IMR-90 (cell line): ENCODE measurements at regions not wholly inside any gene's neighbourhood (a gene's known extent, or its start where the extent isn't known, plus 50 kb on each side); places are given as distances from the start of the nearest gene placed in this dataset.

Experiments used
- ATAC-seq: fragments of 200-7000 bp; cut with Tn5 transposase; 2 replicates; pipeline ENCODE4 v1.9.1; 2020; ENCODE audit warnings: low read depth, mild to moderate bottlenecking, moderate library complexity
- BruUV-seq: library from RNA; stranded (reverse); fragments of 400-500 nt; replicated peaks from 2 replicates; lab custom pipeline; 2021; lab: Mats Ljungman, UMichigan
- CTCF ChIA-PET: fragments of 300-600 bp; formaldehyde crosslinking; extraction: SDS; loops from one replicate; lab custom pipeline; 2021; ENCODE audit warnings: antibody characterized with exemption; lab: Yijun Ruan, JAX
- POLR2A ChIA-PET: fragments of 300-600 bp; sonication (Branson Sonifier 250); formaldehyde crosslinking; loops from one replicate; lab custom pipeline; 2022; ENCODE audit warnings: antibody characterized with exemption; ENCODE audit not compliant: unreplicated experiment; lab: Charles Lee
- DNase-seq: peaks from one replicate; pipeline ENCODE4 v3.0.0; 2013
- H2AFZ ChIP-seq: replicated peaks from 2 replicates; pipeline ENCODE3; 2013; ENCODE audit warnings: low read length, mild to moderate bottlenecking; ENCODE audit not compliant: poor library complexity
- H2AK5ac ChIP-seq: 2 replicates; pipeline ENCODE4 v1.6.1; 2013; ENCODE audit warnings: low read depth, low read length, inconsistent platforms
- H2AK9ac ChIP-seq: replicated peaks from 2 replicates; pipeline ENCODE3; 2013; ENCODE audit warnings: mild to moderate bottlenecking, low read depth, low read length, moderate library complexity; ENCODE audit not compliant: poor library complexity
- H2BK120ac ChIP-seq: 2 replicates; pipeline ENCODE4 v1.6.1; 2013; ENCODE audit warnings: low read depth, low read length, inconsistent platforms
- H2BK15ac ChIP-seq: 3 replicates; pipeline ENCODE4 v1.6.1; 2013; ENCODE audit warnings: low read depth, low read length, inconsistent platforms
- H2BK20ac ChIP-seq: 2 replicates; pipeline ENCODE4 v1.6.1; 2013; ENCODE audit warnings: low read depth, mild to moderate bottlenecking, inconsistent platforms, low read length, moderate library complexity
- H2BK5ac ChIP-seq: 2 replicates; pipeline ENCODE4 v1.6.1; 2013; ENCODE audit warnings: mild to moderate bottlenecking, low read depth, low read length, inconsistent platforms; ENCODE audit not compliant: poor library complexity, severe bottlenecking
- H3K14ac ChIP-seq: replicated peaks from 2 replicates; pipeline ENCODE4 v1.6.1; 2013; ENCODE audit warnings: low read depth, low read length, inconsistent platforms
- H3K18ac ChIP-seq: 2 replicates; pipeline ENCODE4 v1.6.1; 2013; ENCODE audit warnings: low read depth, low read length, control low read depth
- H3K23ac ChIP-seq: 2 replicates; pipeline ENCODE4 v1.6.1; 2013; ENCODE audit warnings: low read depth, low read length, inconsistent platforms
- H3K27ac ChIP-seq: 2 replicates; pipeline ENCODE4 v1.5.1; 2013; ENCODE audit warnings: mild to moderate bottlenecking, control low read depth, low read length; ENCODE audit not compliant: insufficient read depth
- H3K27me3 ChIP-seq: 2 replicates; pipeline ENCODE4 v1.6.1; 2013; ENCODE audit warnings: low read length; ENCODE audit not compliant: control insufficient read depth, insufficient read depth
- H3K36me3 ChIP-seq: 2 replicates; pipeline ENCODE4 v1.6.1; 2013; ENCODE audit warnings: low read length, mixed read lengths; ENCODE audit not compliant: control insufficient read depth, insufficient read depth
- H3K4ac ChIP-seq: 2 replicates; pipeline ENCODE4 v1.6.1; 2013; ENCODE audit warnings: low read depth, low read length, inconsistent platforms
- H3K4me1 ChIP-seq: 2 replicates; pipeline ENCODE4 v1.6.1; 2013; ENCODE audit warnings: low read length, mixed read lengths; ENCODE audit not compliant: control insufficient read depth, insufficient read depth
- H3K4me2 ChIP-seq: 2 replicates; pipeline ENCODE4 v1.6.1; 2013; ENCODE audit warnings: low read depth, mild to moderate bottlenecking, control low read depth, low read length, moderate library complexity
- H3K4me3 ChIP-seq: 2 replicates; pipeline ENCODE4 v1.5.1; 2013; ENCODE audit warnings: low read depth, mild to moderate bottlenecking, control low read depth, low read length, moderate library complexity; ENCODE audit not compliant: insufficient read depth
- H3K56ac ChIP-seq: 2 replicates; pipeline ENCODE4 v1.6.1; 2013; ENCODE audit warnings: low read length, inconsistent platforms; ENCODE audit not compliant: insufficient read depth; ENCODE audit errors: extremely low read depth
- H3K79me1 ChIP-seq, 2 experiments: 2 replicates each; pipeline ENCODE4 v1.6.1; 2013; ENCODE audit warnings: low read length in 2 of 2, inconsistent platforms in 1 of 2, low read depth in 1 of 2
- H3K9ac ChIP-seq: 2 replicates; pipeline ENCODE4 v1.6.1; 2013; ENCODE audit warnings: low read depth, low read length, control low read depth
- H3K9me1 ChIP-seq: 2 replicates; pipeline ENCODE4 v1.6.1; 2013; ENCODE audit warnings: low read length, inconsistent platforms; ENCODE audit not compliant: insufficient read depth
- H3K9me3 ChIP-seq: 2 replicates; pipeline ENCODE4 v1.6.1; 2013; ENCODE audit warnings: low read length; ENCODE audit not compliant: control insufficient read depth, insufficient read depth
- H4K20me1 ChIP-seq: 2 replicates; pipeline ENCODE4 v1.6.1; 2013; ENCODE audit warnings: low read length, inconsistent platforms; ENCODE audit not compliant: insufficient read depth
- H4K5ac ChIP-seq: 2 replicates; pipeline ENCODE4 v1.6.1; 2013; ENCODE audit warnings: mild to moderate bottlenecking, low read depth, low read length, control low read depth
- H4K8ac ChIP-seq, 2 experiments: 2 replicates each; pipeline ENCODE4 v1.6.1; 2013; ENCODE audit warnings: low read depth in 2 of 2, low read length in 2 of 2, control low read depth in 1 of 2, inconsistent platforms in 1 of 2
- H4K91ac ChIP-seq: 2 replicates; pipeline ENCODE4 v1.6.1; 2013; ENCODE audit warnings: low read depth, low read length, inconsistent platforms; ENCODE audit not compliant: insufficient read depth
- CEBPB ChIP-seq: IDR thresholded peaks from 2 replicates; pipeline ENCODE4 v1.6.1; 2012; ENCODE audit warnings: low read depth, low read length, improper control_type of control experiment
- MAFK ChIP-seq: IDR thresholded peaks from 2 replicates; pipeline ENCODE4 v1.6.1; 2012; ENCODE audit warnings: low read depth, low read length, improper control_type of control experiment
- MAZ ChIP-seq: IDR thresholded peaks from 2 replicates; pipeline ENCODE4 v1.6.1; 2012; ENCODE audit warnings: low read depth, mild to moderate bottlenecking, low read length, improper control_type of control experiment, moderate library complexity, borderline replicate concordance
- RCOR1 ChIP-seq: IDR thresholded peaks from 2 replicates; pipeline ENCODE4 v1.6.1; 2012; ENCODE audit warnings: mild to moderate bottlenecking, low read length, improper control_type of control experiment; ENCODE audit not compliant: insufficient replicate concordance
- RFX5 ChIP-seq: IDR thresholded peaks from 2 replicates; pipeline ENCODE4 v1.8.0; 2012; ENCODE audit warnings: low read depth, mild to moderate bottlenecking, low read length, moderate library complexity
- WGBS, 2 experiments: methylation state at CpG; one replicate each; pipeline versions ENCODE4 v1.1.5 to v1.1.7; 2013; ENCODE audit warnings: missing lambda C conversion rate in 2 of 2; ENCODE audit not compliant: insufficient read length in 1 of 2; ENCODE audit errors: extremely low coverage in 2 of 2; 5-methylcytosine and 5-hydroxymethylcytosine counted together
- dilution Hi-C: fragments of 300-500 bp; cut with HindIII; formaldehyde crosslinking; loops from one replicate; pipeline ENCODE4 v1.14.3; 2018; ENCODE audit warnings: low sequenced_read_pairs; ENCODE audit not compliant: unreplicated experiment
- in situ Hi-C: fragments of 300-500 bp; cut with MboI; formaldehyde crosslinking; loops from 3 replicates; pipeline ENCODE4 v1.14.3; 2019; ENCODE audit warnings: low sequenced_read_pairs, inconsistent platforms, mixed read lengths
- intact Hi-C: fragments of 100-400 bp; cut with micrococcal nuclease; formaldehyde crosslinking; loops from 2 replicates; pipeline ENCODE4 v1.10.0; 2022
- TF ChIP-seq, protein P1 (sequence below): fragments of 150-350 bp; IDR thresholded peaks from 2 replicates; pipeline ENCODE4 v1.6.1; 2016; ENCODE audit warnings: low read depth, mild to moderate bottlenecking, low read length, moderate library complexity, borderline replicate concordance
- TF ChIP-seq, protein P2 (sequence below): fragments of 150-350 bp; IDR thresholded peaks from 2 replicates; pipeline ENCODE4 v1.6.1; 2017; ENCODE audit warnings: mild to moderate bottlenecking, antibody characterized with exemption, low read length, low read depth

DNA sequence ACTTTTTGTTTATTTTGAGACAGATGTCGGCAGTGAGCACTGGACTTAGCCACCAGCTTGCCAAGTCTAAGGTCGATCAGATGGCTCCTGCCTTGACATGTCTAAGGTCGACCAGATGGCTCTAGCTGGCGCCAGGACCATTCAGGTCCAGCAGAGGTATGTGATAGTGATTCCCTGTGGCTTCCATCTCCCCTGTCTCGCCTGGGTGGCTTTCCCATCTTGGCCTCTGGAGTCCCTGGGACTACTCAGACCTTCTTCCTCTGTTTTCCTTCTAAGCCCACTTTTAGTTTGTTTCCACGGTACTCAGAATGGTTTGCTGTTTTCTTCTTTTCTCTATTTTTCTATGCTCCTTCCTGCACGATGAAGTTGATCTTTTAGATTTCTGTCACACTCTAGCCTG lies 1435.7 kb downstream of the UQCRFS1 start:
- Histone ChIP-seq H4K20me1 (no peaks in the 10 kb centered on the region), H3K4ac (no peak overlapping the region), H3K9me3 (peaks cover 26% of the 10 kb centered on the region), H3K14ac (no peak overlapping the region), H3K56ac (no peak overlapping the region), H4K8ac (no peak overlapping the region), H4K5ac (no peak overlapping the region), H2AK9ac (no peak overlapping the region), H3K27me3 (no peaks in the 10 kb centered on the region), H3K23ac (no peak overlapping the region), H3K9ac (no peak overlapping the region), H3K4me2 (no peak overlapping the region), H3K36me3 (peaks cover 12% of the 10 kb centered on the region), H3K18ac (no peak overlapping the region), H3K9me1 (no peaks in the 10 kb centered on the region), H2BK5ac (no peak overlapping the region), H2AK5ac (no peak overlapping the region), H3K79me1 (peaks cover 2% of the 10 kb centered on the region in 2 experiments; a peak in 1 of 4 replicates), H3K4me1 (no peaks in the 10 kb centered on the region), H2AFZ (no peak overlapping the region), H3K4me3 (no peak overlapping the region), H3K27ac (no peak overlapping the region), H2BK120ac (no peak overlapping the region), H2BK15ac (no peak overlapping the region), H4K91ac (no peak overlapping the region), H2BK20ac (no peak overlapping the region)
- in situ Hi-C loops (no loop called here), intact Hi-C loops (no loop called here), dilution Hi-C loops (no loop called here)
- no peak for TF ChIP-seq RCOR1
- TF ChIP-seq, protein P1, sequence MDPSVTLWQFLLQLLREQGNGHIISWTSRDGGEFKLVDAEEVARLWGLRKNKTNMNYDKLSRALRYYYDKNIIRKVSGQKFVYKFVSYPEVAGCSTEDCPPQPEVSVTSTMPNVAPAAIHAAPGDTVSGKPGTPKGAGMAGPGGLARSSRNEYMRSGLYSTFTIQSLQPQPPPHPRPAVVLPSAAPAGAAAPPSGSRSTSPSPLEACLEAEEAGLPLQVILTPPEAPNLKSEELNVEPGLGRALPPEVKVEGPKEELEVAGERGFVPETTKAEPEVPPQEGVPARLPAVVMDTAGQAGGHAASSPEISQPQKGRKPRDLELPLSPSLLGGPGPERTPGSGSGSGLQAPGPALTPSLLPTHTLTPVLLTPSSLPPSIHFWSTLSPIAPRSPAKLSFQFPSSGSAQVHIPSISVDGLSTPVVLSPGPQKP, result no peak
- no peak for TF ChIP-seq MAZ
- no peak for TF ChIP-seq RFX5
- TF ChIP-seq CEBPB, result no peak
- TF ChIP-seq, protein P2, sequence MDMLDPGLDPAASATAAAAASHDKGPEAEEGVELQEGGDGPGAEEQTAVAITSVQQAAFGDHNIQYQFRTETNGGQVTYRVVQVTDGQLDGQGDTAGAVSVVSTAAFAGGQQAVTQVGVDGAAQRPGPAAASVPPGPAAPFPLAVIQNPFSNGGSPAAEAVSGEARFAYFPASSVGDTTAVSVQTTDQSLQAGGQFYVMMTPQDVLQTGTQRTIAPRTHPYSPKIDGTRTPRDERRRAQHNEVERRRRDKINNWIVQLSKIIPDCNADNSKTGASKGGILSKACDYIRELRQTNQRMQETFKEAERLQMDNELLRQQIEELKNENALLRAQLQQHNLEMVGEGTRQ, result no peak
- TF ChIP-seq MAFK, result no peak
- WGBS, 2 experiments, result 100% methylated on average over 2 of the region's 7 CpGs; no CpG with 5 or more reads in 1 of the 2 experiments
- DNase-seq (no peak), ATAC-seq (no peak)
- BruUV-seq, result no TSS peak
- ChIA-PET CTCF (no interaction called here), POLR2A (no interaction called here)
